ENCODE measurements at regions not wholly inside any gene's neighbourhood (a gene's known extent, or its start where the extent isn't known, plus 50 kb on each side); places are given as distances from the start of the nearest gene placed in this dataset.

DNA sequence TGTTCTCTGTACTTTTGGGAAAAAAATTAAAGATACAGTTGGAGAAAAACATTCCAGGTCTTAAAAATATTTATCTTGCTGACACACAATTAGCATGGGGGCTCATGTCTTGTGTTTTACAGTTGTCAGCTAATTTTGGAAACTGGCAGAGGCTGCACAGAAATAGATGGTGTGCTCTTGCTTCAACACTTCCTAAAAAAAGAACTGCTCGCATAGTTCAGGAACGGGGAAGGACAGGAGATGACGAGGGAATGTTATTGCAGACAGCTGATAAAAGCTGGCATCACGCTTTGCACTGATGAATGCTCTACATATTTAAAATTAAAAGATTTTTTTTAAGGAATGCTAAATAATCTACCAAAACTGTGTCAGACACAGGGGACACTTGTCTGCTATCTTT is 103.5 kb upstream of the CELF2 start:
- no peak overlapping the region for H3K4me3 ChIP-seq (ENCODE audit: low read length)
- Mint-ChIP-seq H3K27me3 (peaks cover 24% of the 10 kb centered on the region), H3K36me3 (ENCODE audit: low read depth) (no peaks in the 10 kb centered on the region), H3K27ac (no peak overlapping the region), H3K4me1 (ENCODE audit: low read depth) (no peaks in the 10 kb centered on the region), H3K9me3 (no peaks in the 10 kb centered on the region), H3K4me3 (no peak overlapping the region)
- DNase-seq (no peak), ATAC-seq (ENCODE audit: poor library complexity) (no peak)
- no peaks in the 10 kb centered on the region for H3K9me3 ChIP-seq (ENCODE audit: control insufficient read depth in 1 of 2, insufficient read depth in 1 of 2, low read length in 2 of 2)
- H3K27me3 ChIP-seq (ENCODE audit: control insufficient read depth in 1 of 2, insufficient read depth in 2 of 2, low read length in 2 of 2), result peaks cover 3 to 4% of the 10 kb centered on the region in 2 experiments
- H3K4me1 ChIP-seq (ENCODE audit: insufficient read depth, low read length), result no peaks in the 10 kb centered on the region
- ChIA-PET POLR2A (no interaction called here), CTCF (no interaction called here)
- no peak overlapping the region for H3K27ac ChIP-seq (ENCODE audit: low read depth in 1 of 2, low read length in 2 of 2)
- no peak for TF ChIP-seq CTCF (IDR thresholded peaks at IDR 0.05)
- no peaks in the 10 kb centered on the region for H3K36me3 ChIP-seq (ENCODE audit: insufficient read depth, low read length)
- intact Hi-C loops (cut with DNase I, micrococcal nuclease), result no loop called here

DNA sequence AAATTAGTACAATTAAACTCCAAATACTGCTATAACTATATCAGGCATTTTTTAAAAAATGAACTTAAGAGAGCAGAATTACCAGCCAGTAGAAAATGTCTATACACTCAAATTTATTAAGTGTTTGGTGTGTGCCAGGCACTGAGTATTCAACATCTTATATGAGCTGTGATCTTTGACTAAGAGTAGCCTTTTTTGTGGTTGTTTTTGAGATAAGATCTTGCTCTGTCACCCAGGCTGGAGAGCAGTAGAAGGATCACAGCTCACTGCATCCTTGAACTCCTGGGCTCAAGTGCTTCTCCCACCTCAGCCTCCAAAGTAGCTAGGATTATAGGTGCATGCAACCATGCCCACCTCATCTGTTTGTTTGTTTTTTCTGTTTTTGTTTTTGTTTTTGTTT is 102.5 kb upstream of the CELF2 start:
- peaks cover 18% of the 10 kb centered on the region for H3K27me3 Mint-ChIP-seq
- no peaks in the 10 kb centered on the region for H3K9me3 Mint-ChIP-seq
- no peak for TF ChIP-seq CTCF (IDR thresholded peaks at IDR 0.05)
- intact Hi-C loops (cut with DNase I, micrococcal nuclease), result no loop called here
- H3K27ac Mint-ChIP-seq, result no peak overlapping the region
- Histone ChIP-seq H3K27ac (ENCODE audit: low read depth in 1 of 2, low read length in 2 of 2) (no peak overlapping the region), H3K4me3 (ENCODE audit: low read length) (no peak overlapping the region), H3K4me1 (ENCODE audit: insufficient read depth, low read length) (no peaks in the 10 kb centered on the region), H3K27me3 (ENCODE audit: control insufficient read depth in 1 of 2, insufficient read depth in 2 of 2, low read length in 2 of 2) (peaks cover 0 to 4% of the 10 kb centered on the region in 2 experiments), H3K9me3 (ENCODE audit: control insufficient read depth in 1 of 2, insufficient read depth in 1 of 2, low read length in 2 of 2) (no peaks in the 10 kb centered on the region), H3K36me3 (ENCODE audit: insufficient read depth, low read length) (no peaks in the 10 kb centered on the region)
- CTCF ChIA-PET, result no interaction called here
- no peaks in the 10 kb centered on the region for H3K4me1 Mint-ChIP-seq (ENCODE audit: low read depth)
- H3K4me3 Mint-ChIP-seq, result no peak overlapping the region
- ATAC-seq (ENCODE audit: poor library complexity), result peak; percentile 37
- H3K36me3 Mint-ChIP-seq (ENCODE audit: low read depth), result no peaks in the 10 kb centered on the region
- peak in 3 of 14 experiments; percentile 2 to 26 (median 2) for DNase-seq
- POLR2A ChIA-PET, result no interaction called here

DNA sequence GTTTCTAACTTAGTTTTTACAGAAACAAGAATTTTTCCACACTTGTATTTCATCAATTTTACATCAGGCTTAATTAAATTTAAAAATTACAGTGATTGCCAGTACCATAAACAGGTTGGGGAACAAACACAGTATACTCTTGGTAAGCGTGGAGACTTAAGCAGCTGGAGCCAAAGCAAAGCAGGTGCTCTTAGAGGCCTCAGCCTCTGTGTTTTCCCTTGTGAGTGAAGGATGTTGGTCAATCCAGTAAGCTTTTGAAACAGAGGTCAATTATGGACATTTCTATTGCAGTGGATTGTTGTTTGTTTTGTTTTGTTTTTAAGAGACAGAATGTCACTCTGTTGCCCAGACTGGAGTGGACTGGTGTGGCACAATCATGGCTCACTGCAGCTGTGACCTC is 100.6 kb upstream of the CELF2 start:
- H3K36me3 ChIP-seq (ENCODE audit: insufficient read depth, low read length), result no peaks in the 10 kb centered on the region
- H3K4me3 Mint-ChIP-seq, result no peak overlapping the region
- intact Hi-C loops (cut with DNase I, micrococcal nuclease), result no loop called here
- H3K4me3 ChIP-seq (ENCODE audit: low read length), result no peak overlapping the region
- no peaks in the 10 kb centered on the region for H3K4me1 ChIP-seq (ENCODE audit: insufficient read depth, low read length)
- ChIA-PET CTCF (no interaction called here), POLR2A (no interaction called here)
- H3K27me3 Mint-ChIP-seq, result peaks cover 14% of the 10 kb centered on the region
- peaks cover 0 to 4% of the 10 kb centered on the region in 2 experiments for H3K27me3 ChIP-seq (ENCODE audit: control insufficient read depth in 1 of 2, insufficient read depth in 2 of 2, low read length in 2 of 2)
- TF ChIP-seq CTCF (IDR thresholded peaks at IDR 0.05), result no peak
- DNase-seq, result no peak
- H3K27ac Mint-ChIP-seq, result no peak overlapping the region
- H3K36me3 Mint-ChIP-seq (ENCODE audit: low read depth), result no peaks in the 10 kb centered on the region
- H3K4me1 Mint-ChIP-seq (ENCODE audit: low read depth), result no peaks in the 10 kb centered on the region
- no peaks in the 10 kb centered on the region for H3K9me3 ChIP-seq (ENCODE audit: control insufficient read depth in 1 of 2, insufficient read depth in 1 of 2, low read length in 2 of 2)
- H3K27ac ChIP-seq (ENCODE audit: low read depth in 1 of 2, low read length in 2 of 2), result no peak overlapping the region
- no peaks in the 10 kb centered on the region for H3K9me3 Mint-ChIP-seq
- ATAC-seq (ENCODE audit: poor library complexity), result no peak

Data from CD4-positive, alpha-beta T cell (primary cell).